ENCODE measurements at regions not wholly inside any gene's neighbourhood (a gene's known extent, or its start where the extent isn't known, plus 50 kb on each side); places are given as distances from the start of the nearest gene placed in this dataset.

DNA sequence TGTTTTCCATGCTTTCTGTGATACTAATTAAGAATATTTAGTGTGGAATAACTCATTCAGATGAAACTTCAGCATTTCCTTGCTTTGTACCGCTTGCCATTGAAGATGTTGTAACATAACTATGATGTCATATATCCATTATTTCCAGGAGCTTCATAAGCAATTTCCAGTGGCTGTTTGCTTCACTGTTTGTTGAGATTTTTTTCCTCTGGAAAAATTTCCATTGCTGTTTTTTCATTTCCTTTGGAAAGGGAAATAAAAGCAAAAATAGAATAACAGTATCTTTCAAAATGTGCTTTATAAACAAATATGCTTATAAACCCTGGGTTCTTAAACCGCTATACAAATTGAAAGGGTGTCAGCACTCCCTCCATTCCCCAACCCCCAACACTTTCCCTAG, 319.6 kb upstream of the SEMA6D start:
- no peak for DNase-seq

DNA sequence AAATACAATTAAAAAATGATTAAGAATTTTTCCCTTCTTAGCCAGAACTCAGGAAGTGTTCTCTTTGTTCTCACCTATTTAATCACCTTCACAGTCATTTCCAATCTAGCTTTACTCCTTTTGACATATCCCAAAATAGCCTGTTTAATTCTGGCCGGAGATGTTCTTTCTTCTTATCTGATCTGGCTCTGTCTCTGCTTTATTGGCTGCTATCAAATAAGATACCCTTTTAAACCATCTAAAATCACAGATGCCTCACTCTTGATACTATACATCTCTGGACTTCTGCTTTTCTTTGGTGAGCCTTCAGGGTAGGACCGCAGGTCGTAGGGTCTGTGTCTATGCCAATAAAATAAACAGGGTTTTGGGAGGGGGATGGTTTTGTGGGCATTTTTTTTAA, 319.2 kb upstream of the SEMA6D start:
- DNase-seq, result no peak

DNA sequence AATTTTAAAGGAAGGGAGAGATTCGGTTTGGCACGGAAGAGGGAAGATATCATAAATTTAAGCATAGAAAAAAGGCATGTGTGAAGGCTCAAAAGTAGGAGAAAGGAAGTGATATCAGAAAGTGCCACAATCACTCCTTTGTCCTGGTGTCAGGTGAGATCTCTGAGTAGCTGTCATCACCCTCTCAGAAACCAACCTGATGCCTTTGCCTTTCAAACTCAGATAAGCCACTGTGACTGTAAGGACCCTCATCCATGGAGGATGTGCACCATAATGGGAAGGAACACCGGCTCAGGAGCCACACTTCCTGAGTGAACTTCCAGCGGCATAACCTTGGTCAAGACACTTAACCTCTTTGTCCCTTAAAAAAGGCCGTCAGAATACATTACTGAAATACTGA, 318.7 kb upstream of the SEMA6D start:
- no peak for DNase-seq

DNA sequence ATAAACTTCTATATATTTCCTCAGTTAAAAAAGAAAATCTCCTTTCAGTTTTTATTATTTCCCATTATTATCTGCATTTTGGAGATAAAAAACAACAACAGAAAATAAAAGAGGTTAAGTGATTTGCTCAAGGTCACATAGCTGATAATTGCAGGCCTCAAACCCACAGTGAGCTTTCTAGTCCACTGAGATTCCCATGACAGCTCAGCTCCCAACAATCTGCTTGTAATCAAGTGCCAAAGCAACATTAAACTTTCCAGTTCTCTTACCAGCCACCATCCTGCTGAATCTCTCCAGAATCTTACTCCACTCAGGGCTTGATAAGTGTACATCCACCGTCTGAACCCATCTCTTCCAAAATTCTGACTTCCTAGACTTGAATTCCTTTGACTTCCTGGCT, 318.2 kb upstream of the SEMA6D start:
- no peak for DNase-seq

DNA sequence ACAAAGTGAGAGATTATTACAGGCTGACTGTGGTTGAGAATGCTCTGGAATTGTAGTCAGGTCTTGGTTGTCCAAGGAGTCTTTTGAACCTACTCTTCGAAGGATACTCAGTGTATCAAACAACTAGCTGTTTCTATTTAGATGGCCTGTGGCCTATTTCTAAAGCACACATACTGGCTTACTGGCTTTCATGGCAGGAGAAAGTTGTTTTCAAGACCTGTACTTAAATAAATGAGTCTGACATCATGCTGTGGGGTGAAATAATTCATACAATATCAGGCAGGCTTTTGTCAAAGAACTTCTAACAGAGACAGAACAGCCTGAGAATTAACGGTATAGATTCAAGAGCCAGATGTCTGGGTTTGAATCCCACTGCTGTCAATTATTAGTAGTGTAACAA, 316.7 kb upstream of the SEMA6D start:
- DNase-seq, result no peak

DNA sequence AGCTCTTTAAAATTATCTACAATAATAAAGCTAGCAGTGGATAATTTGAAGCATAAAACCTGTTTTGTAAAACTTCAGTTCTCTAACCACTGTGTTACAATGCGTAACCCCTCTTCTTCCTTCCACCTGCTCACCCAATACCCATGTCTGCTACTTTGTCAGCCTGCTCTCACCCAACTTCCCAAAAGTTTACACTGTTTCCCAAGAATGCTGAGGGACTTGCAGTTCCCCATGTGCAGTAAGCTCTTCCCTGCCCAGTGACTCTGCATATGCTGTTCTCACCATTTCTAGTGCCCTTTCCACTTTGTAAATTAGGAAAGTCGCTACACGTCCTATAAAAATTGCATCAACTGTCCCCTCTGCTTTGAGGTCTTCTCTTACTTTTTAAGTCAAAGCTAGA, 315.9 kb upstream of the SEMA6D start:
- DNase-seq, result no peak

DNA sequence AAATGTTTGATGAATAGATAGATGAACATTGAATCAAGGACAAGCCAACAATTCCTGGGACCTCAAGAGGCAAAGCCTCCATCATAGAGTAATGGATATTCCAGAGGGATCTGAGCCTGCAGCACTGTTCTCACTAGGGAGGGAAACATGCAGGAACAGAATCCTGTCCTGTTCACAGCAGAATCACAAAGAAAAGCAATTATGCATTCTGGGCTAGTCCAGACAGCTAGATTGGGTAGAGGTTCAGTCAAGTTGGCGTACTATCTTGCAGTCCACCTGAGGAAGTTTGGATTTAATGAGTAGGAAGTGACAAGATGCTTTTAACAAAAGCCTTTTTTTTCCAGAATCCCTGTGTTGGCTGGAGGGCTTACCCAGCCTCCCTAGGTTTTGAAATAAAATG, 314.5 kb upstream of the SEMA6D start:
- DNase-seq, result no peak

DNA sequence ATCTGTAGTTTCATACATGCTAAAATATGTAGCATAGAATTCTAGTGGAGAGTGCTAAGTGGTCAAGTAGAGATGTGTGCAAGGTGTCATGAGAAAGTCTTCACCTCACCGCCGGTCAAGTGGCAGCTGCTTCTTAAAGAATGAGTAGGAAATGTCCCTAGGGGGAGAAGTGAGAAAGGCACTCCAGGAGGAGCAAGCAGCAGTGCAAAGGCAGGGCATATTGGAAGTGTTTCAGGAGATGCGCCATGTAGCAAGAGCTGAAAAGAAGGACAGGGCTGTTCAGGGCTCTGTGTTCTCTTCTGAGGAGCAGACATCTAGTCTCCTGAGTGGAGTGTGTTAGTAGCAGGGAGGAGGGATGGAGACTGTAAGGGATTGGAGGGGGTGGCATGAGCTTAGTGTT, 312.4 kb upstream of the SEMA6D start:
- no peak for DNase-seq

DNA sequence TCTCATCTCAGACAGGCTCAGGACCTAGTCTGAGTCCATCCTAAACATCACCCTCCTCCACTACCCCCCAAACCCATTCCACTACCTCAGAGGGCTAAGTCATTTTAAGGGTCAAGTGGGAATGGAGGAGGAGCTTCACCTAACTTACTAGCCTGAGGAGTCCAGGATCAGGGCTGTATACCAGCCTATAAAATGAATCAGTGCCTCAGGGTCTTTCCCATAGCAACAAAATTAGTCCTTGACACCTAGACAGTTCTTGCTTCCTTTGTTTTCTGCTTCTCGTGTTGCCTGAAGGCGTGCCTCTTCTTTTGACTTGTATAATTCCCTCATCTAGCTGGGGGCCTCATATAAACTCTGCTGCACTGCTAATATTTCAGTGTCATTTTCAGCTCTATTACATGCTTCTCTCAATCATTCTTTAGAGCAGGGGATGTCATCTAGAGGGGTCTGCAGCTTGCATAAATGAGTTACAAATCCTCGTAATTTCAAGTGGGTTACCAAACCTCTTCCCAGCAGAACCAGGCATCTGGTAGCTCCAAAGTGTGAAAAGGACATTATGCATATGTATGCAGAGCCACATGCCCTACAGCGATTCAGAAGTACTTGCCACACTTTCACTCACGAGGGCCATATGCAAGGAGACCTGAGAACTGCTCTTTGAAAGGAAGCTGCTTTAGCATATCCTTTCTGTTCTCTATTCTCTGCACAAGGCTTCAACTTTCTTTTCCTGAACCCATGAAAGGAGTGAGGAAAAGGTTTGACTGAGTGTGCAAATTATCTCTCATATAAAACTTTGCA, 311.7 kb upstream of the SEMA6D start:
- DNase-seq, result no peak

DNA sequence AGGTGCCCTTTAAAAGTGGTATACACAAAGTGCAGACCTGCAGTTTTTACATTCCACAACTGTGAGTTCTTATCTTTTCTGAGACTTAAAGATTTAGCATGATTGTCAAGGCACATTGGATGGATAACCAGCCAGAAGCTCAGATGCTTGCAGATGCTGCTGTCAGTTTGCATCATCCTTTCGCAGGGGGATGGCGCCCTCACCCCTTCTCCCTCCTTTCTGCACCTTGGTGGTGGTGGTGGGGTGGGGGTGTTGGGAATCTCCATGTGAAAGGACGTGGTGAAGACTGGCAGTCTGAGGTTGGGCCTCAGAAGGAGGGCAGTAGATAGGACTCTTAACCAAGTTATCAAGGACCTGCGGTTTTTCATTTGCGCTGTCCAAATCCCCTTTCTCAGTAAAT, 309.6 kb upstream of the SEMA6D start:
- no peak for DNase-seq

DNA sequence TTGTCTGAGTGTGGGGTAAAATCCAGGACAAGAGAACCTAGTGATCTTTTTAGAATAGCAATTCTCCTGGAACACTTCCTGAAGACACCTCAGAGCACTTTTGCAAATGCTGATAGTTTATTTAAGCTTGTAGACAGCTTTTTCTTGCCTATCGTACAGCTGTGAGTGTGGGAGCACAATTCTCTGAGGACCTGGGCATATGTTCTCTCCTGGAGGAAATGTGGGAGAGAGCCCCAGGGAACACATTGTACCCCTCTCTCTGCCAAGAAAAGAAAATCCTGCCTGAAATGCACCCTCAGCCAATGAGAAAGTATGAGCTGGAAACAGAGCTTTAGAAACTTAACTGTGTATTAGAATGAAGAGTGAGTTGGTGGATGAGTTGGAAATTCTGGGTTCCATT, 308.3 kb upstream of the SEMA6D start:
- DNase-seq, result no peak

DNA sequence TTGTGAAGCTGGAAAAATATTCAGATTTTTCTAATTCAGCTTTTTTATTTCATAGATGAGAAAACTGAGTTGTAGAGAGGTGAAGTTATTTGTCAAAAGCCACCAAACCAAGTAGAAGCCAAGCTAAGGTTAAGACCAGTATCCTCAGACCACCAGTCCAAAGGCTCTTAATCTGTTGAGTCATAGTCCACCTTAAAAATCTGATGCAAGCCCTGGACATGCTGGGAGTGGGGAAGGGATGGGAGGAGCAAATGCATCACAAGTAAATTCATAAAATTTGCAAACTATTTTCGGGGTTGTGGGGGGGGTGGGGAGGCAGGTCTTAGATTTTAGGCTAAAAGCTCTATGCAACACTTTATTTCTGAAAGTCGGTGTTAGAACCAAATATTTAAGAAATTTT, 307.7 kb upstream of the SEMA6D start:
- no peak for DNase-seq

DNA sequence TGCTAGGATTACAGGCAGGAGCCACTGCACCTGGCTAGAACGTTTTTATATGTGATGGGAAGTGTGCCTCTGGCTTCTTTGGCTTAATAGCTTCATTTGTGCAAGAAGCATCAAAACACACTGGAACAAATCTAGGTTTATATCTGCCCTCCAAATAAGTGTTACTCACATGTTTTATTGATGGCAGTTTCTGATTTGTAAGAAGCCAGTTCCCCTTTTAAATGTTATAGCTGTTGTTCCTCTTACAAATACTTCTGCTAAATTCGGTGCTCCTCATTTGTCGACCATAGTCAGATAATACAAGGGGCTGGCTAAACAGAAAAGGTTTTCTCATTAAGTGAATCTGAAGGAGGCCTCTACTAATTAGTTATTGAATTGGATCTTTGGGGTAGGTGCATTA, 307.1 kb upstream of the SEMA6D start:
- no peak for DNase-seq

DNA sequence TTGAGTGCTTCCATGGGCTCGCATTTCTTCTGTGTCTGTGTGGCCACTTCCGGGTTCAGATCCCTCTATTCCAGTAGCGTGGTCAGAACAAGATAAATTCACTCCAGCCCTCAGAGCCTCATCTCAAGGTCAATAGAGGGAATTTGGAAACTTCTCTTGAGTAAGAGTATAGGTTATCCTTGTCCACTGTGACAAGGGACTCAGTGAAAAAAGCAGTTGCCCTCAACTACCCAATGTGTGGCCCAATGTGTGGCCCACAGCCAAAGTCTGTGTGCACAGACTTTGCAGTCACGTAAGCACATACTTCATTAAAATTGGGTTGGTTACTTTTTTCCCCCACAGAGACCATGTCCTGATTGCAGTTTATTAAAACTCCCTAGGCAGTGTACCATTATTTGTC, 305.6 kb upstream of the SEMA6D start:
- no peak for DNase-seq

DNA sequence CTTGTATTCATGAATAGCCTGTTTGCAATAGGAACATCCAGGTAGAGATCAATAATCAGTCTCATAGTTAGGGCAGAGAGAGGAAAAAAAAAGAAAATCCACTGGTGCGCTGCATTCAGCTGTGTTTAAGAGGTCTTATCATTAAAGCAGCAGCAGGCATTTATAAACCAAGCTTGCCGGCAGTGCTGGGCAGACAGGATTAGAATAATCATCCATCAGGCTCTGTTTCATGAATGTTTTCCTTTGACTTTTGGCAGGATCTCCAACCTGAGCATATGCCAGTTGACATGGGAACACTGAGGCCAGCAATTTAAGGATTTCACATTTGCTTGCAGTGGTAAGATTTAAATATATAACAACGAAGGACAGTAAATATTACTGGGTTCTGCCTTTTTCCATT, 305.2 kb upstream of the SEMA6D start:
- no peak for DNase-seq

DNA sequence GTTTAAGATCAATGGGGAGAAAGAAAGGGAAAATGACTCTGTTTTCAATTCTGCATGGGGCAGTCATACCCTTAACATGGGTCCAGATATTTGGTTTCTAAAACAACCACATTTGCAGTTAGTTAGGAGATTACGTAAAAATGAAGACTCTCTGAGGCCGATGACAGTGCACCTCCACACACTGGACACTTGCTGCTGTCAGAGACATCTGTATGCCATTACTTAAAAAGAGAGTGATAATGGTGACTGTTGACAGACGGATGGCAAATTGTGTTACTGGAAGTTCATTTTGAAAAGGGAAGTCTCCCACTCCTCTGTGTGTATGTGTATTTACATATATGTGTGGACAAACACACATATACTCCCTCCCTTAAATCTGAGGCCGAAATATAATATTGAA, 304.5 kb upstream of the SEMA6D start:
- no peak for DNase-seq

DNA sequence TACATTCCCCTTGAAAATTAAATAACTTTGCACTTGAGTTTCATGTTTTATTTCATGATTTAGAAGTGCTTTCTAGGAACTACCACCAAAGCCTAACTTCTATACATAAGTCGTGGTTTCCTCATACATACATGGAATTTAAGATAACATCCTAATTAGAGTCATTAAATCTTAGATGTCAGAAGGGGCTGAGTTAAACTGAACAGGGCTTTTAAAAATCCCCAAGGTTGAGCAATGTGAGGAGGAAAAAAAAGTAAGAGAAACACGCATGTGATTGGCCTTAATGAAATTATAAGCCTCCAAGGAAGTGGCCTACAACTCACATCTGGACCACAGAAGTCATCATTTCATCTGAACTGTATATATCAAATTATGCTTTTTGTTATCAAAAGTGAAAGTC, 303.1 kb upstream of the SEMA6D start:
- DNase-seq, result no peak

DNA sequence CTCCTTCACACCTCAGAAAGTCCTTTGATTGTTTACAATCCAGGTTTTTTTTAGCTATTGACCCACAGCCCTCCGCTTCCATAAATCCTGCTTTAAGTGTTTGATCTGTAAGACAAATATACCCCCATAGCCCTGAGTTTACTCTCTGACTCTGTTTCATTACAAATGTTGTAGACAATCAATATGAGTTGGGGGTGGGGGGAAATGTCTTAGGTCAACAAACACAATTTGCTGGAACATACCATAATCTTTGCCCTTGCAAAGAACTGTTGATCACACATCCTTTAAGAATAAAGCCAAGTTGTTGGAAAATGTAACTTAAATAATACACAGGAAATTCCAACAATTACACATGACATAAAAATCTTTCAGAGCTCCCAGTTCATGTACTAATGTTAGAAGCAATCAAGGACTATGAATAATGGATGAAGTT, 301.8 kb upstream of the SEMA6D start:
- DNase-seq, result no peak

DNA sequence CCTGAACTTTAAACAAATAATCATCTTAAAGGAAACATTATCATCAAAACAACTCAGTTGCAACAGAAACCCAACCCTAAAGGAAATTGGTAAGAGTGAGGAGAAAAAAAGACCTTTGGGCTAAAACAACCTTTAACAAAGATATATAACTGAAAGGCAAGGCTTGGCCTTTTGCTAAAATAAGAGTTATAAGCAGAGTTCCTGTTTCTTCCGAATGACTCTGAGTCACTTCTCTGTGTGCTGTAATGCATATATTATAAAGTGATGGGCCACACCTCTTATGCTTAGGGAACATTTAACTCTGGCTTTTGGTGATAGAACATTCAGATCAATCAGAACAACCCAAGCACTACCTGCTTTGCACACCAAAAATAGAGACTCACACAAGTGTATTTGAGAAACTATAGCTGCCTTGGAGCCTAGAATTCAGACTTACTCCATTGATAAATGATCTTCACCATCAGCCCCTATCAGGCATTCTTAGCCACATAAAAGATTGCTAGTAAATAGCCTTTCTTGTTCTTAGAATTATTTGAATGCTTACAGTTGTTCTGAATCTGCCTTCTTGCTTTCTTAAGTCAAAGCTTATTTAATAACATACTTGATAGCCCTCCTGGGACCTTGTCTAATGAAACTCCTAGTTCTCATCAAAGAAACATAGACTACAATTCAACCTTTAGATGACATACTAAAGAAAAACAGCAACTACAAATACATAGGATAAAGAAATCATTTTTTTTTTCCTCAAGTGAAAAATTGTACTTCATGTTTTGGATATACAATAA, 294.2 kb upstream of the SEMA6D start:
- no peak for DNase-seq

DNA sequence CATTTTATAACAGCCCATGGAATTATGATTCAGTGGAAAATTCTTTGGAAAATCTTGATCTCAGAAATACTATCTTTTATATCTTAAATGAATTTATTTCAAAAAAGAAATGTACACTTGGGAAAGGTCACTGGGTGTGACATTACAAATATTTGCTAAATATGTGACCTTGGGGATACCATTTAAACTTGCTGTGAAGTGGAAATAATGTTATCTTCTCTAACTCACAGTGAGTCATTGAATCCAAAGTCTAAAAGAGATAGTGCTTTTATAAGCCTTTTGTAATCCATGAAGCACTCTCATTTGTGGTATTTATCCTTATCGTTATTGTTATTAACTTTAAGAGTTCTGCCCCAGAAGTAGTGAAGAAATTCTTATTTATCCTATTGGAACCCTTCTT, 289.8 kb upstream of the SEMA6D start:
- DNase-seq, result no peak

DNA sequence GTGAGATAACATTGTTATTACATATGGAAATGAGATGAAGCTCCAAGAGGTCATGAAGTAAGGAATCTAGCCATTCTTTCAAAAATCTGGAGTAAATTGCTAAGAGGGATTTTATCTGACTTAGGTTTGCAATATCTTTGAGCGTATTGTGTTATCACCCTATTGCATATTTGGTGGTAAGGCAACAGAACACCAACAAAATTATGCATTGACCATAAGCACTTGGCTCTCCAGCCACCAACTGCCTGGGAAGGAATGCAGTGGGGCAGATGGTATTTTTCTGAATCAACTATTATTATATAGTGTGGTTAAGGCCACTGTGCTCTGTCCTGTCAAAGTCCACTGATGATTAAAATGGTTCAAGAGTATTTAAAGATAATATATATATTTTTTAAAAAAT, 287.9 kb upstream of the SEMA6D start:
- no peak for DNase-seq

DNA sequence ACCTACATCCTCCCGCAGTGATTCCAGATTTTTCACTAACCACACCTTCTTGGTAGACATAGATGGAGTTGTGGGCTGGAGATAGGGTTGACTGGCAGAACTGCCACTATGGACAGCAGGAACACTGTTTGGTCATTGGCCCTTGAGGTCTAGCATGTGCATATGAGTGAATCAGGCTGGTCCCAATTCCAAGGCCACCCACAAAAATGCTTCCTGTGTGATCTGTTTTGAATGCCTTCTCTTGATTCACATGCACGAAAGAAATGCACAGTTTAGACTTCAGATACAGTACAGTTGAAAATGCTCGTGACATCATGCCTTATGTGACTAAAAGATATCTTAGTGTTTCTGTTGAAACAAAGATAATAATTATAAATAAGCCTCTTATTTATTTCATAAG, 285.8 kb upstream of the SEMA6D start:
- no peak for DNase-seq

DNA sequence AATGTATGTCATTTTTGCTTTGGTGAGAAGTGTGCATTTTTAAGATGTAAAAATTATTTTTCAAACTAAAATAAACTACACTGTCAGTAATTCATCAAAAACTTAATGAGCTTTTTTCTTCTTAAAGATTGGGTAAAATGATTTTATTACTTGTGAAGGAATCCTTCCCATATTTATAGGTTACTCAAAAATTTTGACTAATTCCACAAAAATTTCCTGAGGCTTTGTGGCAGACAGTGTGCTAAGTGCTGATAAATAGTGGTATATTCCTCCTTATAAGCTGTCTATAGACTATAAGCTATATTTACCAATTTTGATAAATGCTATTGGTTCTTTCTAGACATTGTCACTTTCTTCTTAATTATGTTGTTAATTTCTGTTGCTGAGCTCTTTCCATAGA, 284.5 kb upstream of the SEMA6D start:
- DNase-seq, result no peak

DNA sequence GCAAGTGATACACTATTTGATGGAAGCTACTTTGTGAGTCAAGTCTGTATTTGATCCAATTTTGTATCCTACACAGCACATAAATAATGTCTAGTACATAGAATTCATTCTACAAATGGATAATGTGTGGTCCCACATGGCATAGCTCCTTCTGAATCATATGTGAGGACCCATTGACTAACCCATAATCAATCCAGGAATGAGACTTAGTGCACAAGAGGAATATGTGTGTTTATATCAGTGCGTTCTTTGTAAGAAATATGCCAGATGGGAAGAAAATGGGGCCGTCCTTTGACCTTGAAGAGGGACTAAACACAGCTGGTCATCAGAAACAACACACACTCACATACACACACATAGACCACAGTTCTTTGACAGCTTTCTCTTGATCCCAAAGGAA, 282.7 kb upstream of the SEMA6D start:
- no peak for DNase-seq

DNA sequence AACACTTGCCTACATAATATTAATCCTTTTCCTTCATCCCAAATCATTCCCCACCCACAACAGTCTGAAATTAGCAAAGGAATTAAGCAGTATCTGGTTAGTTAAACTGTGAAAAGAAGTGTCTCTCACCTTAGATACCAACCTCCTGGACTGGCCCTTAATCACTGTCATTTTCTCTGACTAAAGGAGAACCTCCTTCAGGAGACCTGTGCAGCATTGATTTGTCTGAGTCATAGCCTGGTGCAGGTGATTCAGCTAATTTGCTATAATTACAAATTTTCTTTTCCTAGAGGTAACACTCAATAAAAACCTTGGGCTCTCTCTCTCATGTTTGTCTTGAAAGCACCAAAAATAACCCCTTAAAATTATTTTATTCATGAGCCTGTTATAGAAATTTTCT, 279.8 kb upstream of the SEMA6D start:
- no peak for DNase-seq

All from CD4-positive, alpha-beta T cell treated with Interleukin-15 for 1 hour (primary cell).